Ovary (tissue), 3 donors: ENCODE measurements at regions not wholly inside any gene's neighbourhood (a gene's known extent, or its start where the extent isn't known, plus 50 kb on each side); places are given as distances from the start of the nearest gene placed in this dataset.

Experiments used
- POLR2A ChIP-seq: fragments of 450-650 bp; IDR thresholded peaks from one replicate; pipeline ENCODE4 v1.6.1; 2017; ENCODE audit warnings: antibody characterized with exemption, mild to moderate bottlenecking, moderate library complexity
- TF ChIP-seq, protein P1 (sequence below), 3 donors: fragments of 450-650 bp in 2 of 3; fragments of 200-600 bp in 1 of 3; IDR thresholded peaks; one replicate each; pipeline versions ENCODE4 v1.5.1 to v1.8.0; 2016 to 2022; ENCODE audit warnings: antibody characterized with exemption in 3 of 3, mild to moderate bottlenecking in 1 of 3
- donor health status: DM: no; HTN: no; CAD: no.

GRCh38 chr7:42456756-42457276, 219.8 kb upstream of the GLI3 start:
- TF ChIP-seq, protein P1, sequence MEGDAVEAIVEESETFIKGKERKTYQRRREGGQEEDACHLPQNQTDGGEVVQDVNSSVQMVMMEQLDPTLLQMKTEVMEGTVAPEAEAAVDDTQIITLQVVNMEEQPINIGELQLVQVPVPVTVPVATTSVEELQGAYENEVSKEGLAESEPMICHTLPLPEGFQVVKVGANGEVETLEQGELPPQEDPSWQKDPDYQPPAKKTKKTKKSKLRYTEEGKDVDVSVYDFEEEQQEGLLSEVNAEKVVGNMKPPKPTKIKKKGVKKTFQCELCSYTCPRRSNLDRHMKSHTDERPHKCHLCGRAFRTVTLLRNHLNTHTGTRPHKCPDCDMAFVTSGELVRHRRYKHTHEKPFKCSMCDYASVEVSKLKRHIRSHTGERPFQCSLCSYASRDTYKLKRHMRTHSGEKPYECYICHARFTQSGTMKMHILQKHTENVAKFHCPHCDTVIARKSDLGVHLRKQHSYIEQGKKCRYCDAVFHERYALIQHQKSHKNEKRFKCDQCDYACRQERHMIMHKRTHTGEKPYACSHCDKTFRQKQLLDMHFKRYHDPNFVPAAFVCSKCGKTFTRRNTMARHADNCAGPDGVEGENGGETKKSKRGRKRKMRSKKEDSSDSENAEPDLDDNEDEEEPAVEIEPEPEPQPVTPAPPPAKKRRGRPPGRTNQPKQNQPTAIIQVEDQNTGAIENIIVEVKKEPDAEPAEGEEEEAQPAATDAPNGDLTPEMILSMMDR (IDR thresholded peaks at IDR 0.05), result no peak
- TF ChIP-seq POLR2A, result no peak
